PC-9 (cell line): ENCODE measurements at regions not wholly inside any gene's neighbourhood (a gene's known extent, or its start where the extent isn't known, plus 50 kb on each side); places are given as distances from the start of the nearest gene placed in this dataset.

ENCODE experiments used
- EZH2 ChIP-seq: fragments of 200-600 bp; sonication (generic); IDR thresholded peaks from 2 replicates; pipeline ENCODE4 v1.8.0; 2017; ENCODE audit warnings: antibody characterized with exemption, low read depth
- TF ChIP-seq, protein P1 (sequence below): fragments of 200-600 bp; sonication (generic); conservative IDR thresholded peaks from 2 replicates; pipeline ENCODE4 v1.6.1; 2017; ENCODE audit warnings: mixed run types, antibody characterized with exemption, mild to moderate bottlenecking, moderate library complexity

DNA sequence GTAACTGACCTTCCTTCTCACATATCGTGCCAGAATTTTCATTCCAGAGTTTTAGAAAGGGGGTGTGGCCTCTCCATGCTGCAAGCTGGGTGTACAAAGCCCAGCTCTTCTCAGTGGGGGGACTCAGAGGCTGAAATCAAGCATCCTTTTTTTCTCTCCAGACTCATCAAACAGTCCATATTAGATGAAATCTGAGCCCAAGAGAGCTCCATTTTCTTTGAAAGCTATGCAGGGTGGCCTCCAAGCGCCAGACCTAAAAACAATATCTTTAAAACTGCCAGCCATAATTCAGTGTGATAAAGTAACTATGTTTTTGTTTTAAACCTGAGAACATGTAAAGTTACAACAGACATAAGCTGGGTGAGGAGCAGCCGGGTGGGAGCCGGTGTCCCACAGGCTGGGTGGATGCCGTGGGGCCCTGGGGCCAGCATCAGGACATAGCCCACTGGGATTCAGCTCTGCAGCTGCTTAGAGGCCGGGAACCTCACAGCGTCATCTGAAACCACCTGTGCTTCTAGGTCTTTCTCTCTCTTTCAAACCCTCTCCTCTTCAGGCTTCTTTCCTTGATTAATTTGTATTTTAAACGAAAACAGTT lies 249.2 kb downstream of the ZNF536 start:
- TF ChIP-seq, protein P1, sequence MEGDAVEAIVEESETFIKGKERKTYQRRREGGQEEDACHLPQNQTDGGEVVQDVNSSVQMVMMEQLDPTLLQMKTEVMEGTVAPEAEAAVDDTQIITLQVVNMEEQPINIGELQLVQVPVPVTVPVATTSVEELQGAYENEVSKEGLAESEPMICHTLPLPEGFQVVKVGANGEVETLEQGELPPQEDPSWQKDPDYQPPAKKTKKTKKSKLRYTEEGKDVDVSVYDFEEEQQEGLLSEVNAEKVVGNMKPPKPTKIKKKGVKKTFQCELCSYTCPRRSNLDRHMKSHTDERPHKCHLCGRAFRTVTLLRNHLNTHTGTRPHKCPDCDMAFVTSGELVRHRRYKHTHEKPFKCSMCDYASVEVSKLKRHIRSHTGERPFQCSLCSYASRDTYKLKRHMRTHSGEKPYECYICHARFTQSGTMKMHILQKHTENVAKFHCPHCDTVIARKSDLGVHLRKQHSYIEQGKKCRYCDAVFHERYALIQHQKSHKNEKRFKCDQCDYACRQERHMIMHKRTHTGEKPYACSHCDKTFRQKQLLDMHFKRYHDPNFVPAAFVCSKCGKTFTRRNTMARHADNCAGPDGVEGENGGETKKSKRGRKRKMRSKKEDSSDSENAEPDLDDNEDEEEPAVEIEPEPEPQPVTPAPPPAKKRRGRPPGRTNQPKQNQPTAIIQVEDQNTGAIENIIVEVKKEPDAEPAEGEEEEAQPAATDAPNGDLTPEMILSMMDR, result no peak
- TF ChIP-seq EZH2, result no peak
